Left ventricle myocardium inferior (tissue), 1 donor: ENCODE measurements at regions not wholly inside any gene's neighbourhood (a gene's known extent, or its start where the extent isn't known, plus 50 kb on each side); places are given as distances from the start of the nearest gene placed in this dataset.

ENCODE experiments used
- DNase-seq: peaks from one replicate; pipeline ENCODE4 v3.0.0-alpha.2; 2020
- H3K27ac ChIP-seq: fragments of 200-600 bp; replicated peaks from 2 replicates; pipeline ENCODE4 v1.8.0; 2021
- H3K27me3 ChIP-seq: fragments of 200-600 bp; 2 replicates; pipeline ENCODE4 v1.8.0; 2021; ENCODE audit warnings: low read depth
- H3K36me3 ChIP-seq: fragments of 200-600 bp; 2 replicates; pipeline ENCODE4 v1.8.0; 2021
- H3K4me1 ChIP-seq: fragments of 200-600 bp; 2 replicates; pipeline ENCODE4 v1.8.0; 2021
- H3K4me3 ChIP-seq: fragments of 200-600 bp; 2 replicates; pipeline ENCODE4 v1.8.0; 2021; ENCODE audit warnings: mild to moderate bottlenecking, moderate library complexity
- H3K9me3 ChIP-seq: fragments of 200-600 bp; replicated peaks from 2 replicates; pipeline ENCODE4 v1.8.0; 2021
- intact Hi-C: fragments of 100-400 bp; cut with micrococcal nuclease; formaldehyde crosslinking; loops from one replicate; pipeline ENCODE4 v1.11.0; 2022
- TF ChIP-seq, protein P1 (sequence below): fragments of 200-600 bp; IDR thresholded peaks from 2 replicates; pipeline ENCODE4 v1.8.0; 2021; ENCODE audit warnings: antibody characterized with exemption, mild to moderate bottlenecking, borderline replicate concordance
- donor health status: DM: no; HTN: yes; CAD: no; lungs with severe emphysema.

DNA sequence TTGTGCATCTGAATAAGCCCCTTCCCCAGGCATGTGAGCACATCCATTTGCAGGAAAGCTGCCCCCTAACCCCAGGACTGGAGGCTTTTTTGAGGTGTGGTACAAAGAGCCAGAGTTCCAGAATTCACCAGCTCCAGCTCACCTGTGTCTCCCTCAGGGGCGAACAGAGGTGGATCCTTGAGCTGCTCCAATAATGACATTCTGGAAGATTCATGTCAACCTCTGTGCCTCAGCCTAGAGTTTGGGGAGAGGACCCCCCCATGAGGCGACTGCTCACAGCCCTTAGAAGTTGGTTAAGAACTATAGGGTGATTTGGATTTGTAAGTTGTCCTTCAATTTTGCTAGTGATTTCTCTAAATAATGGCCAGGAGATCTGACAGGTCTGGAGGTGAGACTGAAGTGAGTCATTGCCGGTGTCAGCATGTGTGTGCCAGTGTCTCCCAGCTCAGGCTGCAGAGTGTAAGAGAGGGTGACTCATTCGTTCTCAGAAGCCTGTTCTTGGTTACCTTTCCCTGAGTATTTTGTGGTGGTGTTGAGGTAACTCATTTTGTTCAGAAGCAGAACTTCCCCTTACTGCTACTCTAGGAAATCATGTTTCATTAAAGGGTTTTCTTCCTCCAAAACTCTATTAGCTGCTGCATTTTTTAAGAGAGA, 136.9 kb upstream of the TOPAZ1 start:
- Histone ChIP-seq H3K4me3 (no peak overlapping the region), H3K27ac (no peak overlapping the region), H3K27me3 (peaks cover 96% of the 10 kb centered on the region), H3K36me3 (no peaks in the 10 kb centered on the region), H3K9me3 (no peaks in the 10 kb centered on the region), H3K4me1 (no peaks in the 10 kb centered on the region)
- intact Hi-C loops, result no loop called here
- TF ChIP-seq, protein P1, sequence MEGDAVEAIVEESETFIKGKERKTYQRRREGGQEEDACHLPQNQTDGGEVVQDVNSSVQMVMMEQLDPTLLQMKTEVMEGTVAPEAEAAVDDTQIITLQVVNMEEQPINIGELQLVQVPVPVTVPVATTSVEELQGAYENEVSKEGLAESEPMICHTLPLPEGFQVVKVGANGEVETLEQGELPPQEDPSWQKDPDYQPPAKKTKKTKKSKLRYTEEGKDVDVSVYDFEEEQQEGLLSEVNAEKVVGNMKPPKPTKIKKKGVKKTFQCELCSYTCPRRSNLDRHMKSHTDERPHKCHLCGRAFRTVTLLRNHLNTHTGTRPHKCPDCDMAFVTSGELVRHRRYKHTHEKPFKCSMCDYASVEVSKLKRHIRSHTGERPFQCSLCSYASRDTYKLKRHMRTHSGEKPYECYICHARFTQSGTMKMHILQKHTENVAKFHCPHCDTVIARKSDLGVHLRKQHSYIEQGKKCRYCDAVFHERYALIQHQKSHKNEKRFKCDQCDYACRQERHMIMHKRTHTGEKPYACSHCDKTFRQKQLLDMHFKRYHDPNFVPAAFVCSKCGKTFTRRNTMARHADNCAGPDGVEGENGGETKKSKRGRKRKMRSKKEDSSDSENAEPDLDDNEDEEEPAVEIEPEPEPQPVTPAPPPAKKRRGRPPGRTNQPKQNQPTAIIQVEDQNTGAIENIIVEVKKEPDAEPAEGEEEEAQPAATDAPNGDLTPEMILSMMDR, result no peak
- no peak for DNase-seq

DNA sequence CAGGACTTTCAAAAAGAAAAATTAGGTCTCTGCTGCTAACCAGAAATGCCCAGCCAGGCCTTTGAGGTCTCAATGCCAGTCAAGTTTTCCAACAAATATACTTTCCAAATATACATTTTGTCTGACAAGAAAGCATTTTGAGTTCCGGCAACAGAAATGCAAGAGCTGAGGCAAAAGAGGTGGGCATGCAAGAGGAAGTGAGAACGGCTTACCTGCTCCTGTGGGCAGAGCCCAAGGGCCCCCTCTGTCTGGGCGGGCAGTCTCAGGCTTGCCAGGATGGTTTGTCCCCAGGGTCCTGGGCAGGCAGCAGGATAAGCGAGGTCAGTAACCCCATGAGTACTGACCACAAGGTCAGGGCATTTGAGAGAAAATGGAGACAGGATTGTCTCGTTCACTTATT, 136.1 kb upstream of the TOPAZ1 start:
- Histone ChIP-seq H3K9me3 (no peaks in the 10 kb centered on the region), H3K27me3 (peaks cover 89% of the 10 kb centered on the region), H3K4me3 (no peak overlapping the region), H3K4me1 (no peaks in the 10 kb centered on the region), H3K36me3 (no peaks in the 10 kb centered on the region), H3K27ac (no peak overlapping the region)
- no peak for DNase-seq
- TF ChIP-seq, protein P1, result no peak
- intact Hi-C loops, result no loop called here

DNA sequence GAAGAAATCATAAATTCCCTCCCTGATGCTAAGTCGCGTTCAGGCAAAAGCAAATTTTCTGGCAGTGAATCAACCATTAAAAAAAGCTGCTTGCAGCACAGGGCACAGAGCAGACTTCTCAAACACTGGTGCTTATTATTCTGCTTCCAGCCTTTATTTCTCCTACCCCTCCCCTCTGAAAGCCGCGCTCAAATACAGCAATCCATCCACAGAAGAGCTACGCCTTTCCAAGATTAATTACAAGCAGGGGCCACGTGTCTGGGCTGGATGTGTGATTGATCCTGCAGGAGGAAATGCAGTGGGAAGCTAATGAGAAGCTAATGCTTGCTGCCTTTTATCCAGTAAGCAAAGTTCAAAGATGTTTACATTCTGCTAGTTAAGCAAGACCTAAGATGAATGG, 134.9 kb upstream of the TOPAZ1 start:
- peaks cover 89% of the 10 kb centered on the region for H3K27me3 ChIP-seq

DNA sequence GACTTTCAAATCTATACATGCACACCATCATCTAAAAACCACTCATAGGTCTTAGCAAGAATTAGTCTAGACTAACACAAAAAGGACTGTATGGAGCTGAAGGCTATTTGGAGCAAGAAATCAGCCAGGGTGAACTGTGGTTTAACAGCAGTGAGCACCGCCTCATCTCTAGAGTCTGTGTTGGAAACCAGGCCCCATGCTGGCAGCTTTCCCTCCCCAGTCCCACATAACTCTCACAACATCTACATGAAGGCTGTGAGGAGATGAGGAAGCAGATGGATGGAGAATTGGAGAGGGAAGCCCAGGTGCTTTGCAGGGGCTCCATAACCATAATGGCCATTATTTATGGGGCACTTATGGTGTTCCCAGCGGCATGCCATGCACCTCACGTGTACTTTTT, 133.2 kb upstream of the TOPAZ1 start:
- no peak overlapping the region for H3K4me3 ChIP-seq
- intact Hi-C loops, result no loop called here
- TF ChIP-seq, protein P1, result no peak
- DNase-seq, result no peak
- no peaks in the 10 kb centered on the region for H3K36me3 ChIP-seq
- H3K9me3 ChIP-seq, result no peaks in the 10 kb centered on the region
- H3K4me1 ChIP-seq, result no peaks in the 10 kb centered on the region
- H3K27me3 ChIP-seq, result peaks cover 83% of the 10 kb centered on the region
- no peak overlapping the region for H3K27ac ChIP-seq

More for the DNA sequence above, 134.9 kb upstream of the TOPAZ1 start:
- no peaks in the 10 kb centered on the region for H3K9me3 ChIP-seq
- intact Hi-C loops, result no loop called here
- no peak overlapping the region for H3K27ac ChIP-seq
- H3K36me3 ChIP-seq, result no peaks in the 10 kb centered on the region
- no peaks in the 10 kb centered on the region for H3K4me1 ChIP-seq
- DNase-seq, result no peak
- H3K4me3 ChIP-seq, result no peak overlapping the region
- TF ChIP-seq, protein P1, result no peak

DNA sequence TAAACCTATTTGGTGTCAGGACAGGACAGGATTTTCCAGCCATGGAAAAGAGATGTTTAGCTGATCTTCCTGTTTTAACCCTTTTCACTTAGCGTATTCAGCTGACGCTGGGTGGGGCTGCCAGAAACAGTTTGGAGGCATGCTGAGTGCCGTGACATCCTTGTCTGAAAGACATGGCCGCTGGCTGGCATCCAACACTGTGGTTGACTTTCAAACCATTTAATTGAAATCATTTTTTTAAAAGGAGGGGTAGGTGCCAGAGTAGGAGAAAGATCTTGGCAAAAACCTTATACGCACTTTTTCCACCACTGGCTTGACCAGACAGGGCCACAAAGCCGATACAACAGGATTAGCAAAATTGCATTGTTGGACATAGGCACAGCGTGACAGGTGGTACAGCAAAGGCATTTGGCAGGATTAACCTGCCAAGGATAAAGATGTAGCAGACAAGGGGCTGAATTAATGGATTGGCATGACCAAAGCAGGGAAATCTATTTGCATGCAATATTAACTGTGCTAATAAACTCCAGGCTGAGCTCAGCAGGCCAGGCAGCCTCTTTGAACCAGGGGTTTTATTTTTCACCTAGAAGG, 131.8 kb upstream of the TOPAZ1 start:
- H3K36me3 ChIP-seq, result no peaks in the 10 kb centered on the region
- no peak for DNase-seq
- no peak overlapping the region for H3K4me3 ChIP-seq
- peaks cover 83% of the 10 kb centered on the region for H3K27me3 ChIP-seq
- TF ChIP-seq, protein P1, result no peak
- no peaks in the 10 kb centered on the region for H3K4me1 ChIP-seq
- no peak overlapping the region for H3K27ac ChIP-seq
- no peaks in the 10 kb centered on the region for H3K9me3 ChIP-seq
- intact Hi-C loops, result no loop called here
